ENCODE measurements at regions not wholly inside any gene's neighbourhood (a gene's known extent, or its start where the extent isn't known, plus 50 kb on each side); places are given as distances from the start of the nearest gene placed in this dataset.

GRCh38 chr19:28044477-28044876, 1168.5 kb downstream of the UQCRFS1 start:
- Histone ChIP-seq H3K36me3 (no peaks in the 10 kb centered on the region), H3K27me3 (no peaks in the 10 kb centered on the region), H3K27ac (no peak overlapping the region), H3K9me3 (no peaks in the 10 kb centered on the region), H3K4me1 (no peaks in the 10 kb centered on the region), H3K4me3 (no peak overlapping the region)
- intact Hi-C loops (cut with DNase I), result no loop called here
- no peak for TF ChIP-seq POLR2A (IDR thresholded peaks at IDR 0.05)
- no peak for TF ChIP-seq CTCF (IDR thresholded peaks at IDR 0.05)
- no peak for ATAC-seq
- DNase-seq, result no peak
- 33% methylated on average over 1 of the region's 4 CpGs for WGBS (ENCODE audit: insufficient coverage, low coverage, low lambda C conversion rate, missing lambda C conversion rate)

- Histone ChIP-seq H3K36me3 (no peaks in the 10 kb centered on the region), H3K4me1 (no peaks in the 10 kb centered on the region), H3K9me3 (no peaks in the 10 kb centered on the region), H3K4me3 (no peak overlapping the region), H3K27ac (no peak overlapping the region), H3K27me3 (no peaks in the 10 kb centered on the region)
- TF ChIP-seq POLR2A (IDR thresholded peaks at IDR 0.05), result no peak
- TF ChIP-seq CTCF (IDR thresholded peaks at IDR 0.05), result no peak
- WGBS (ENCODE audit: insufficient coverage, low coverage, low lambda C conversion rate, missing lambda C conversion rate), result 13% methylated on average over 2 of the region's 4 CpGs
- intact Hi-C loops (cut with DNase I), result no loop called here
- ATAC-seq (no peak), DNase-seq (no peak)
Measured at GRCh38 chr19:28042516-28042915, 1170.4 kb downstream of the UQCRFS1 start.

GRCh38 chr19:28039677-28040381, 1173.1 kb downstream of the UQCRFS1 start:
- no peak for TF ChIP-seq POLR2A (IDR thresholded peaks at IDR 0.05)
- no peak for TF ChIP-seq CTCF (IDR thresholded peaks at IDR 0.05)
- WGBS (ENCODE audit: insufficient coverage, low coverage, low lambda C conversion rate, missing lambda C conversion rate), result 45% methylated on average over 3 of the region's 4 CpGs
- ATAC-seq, result peak in 3 of 4 donors; percentile 30 to 72 (median 70)
- Histone ChIP-seq H3K4me3 (no peak overlapping the region), H3K27ac (no peak overlapping the region), H3K4me1 (no peaks in the 10 kb centered on the region), H3K9me3 (no peaks in the 10 kb centered on the region), H3K36me3 (no peaks in the 10 kb centered on the region), H3K27me3 (no peaks in the 10 kb centered on the region)
- peak in 2 of 3 donors; percentile 27 to 51 for DNase-seq
- intact Hi-C loops (cut with DNase I), result no loop called here

GRCh38 chr19:28037186-28037585, 1175.8 kb downstream of the UQCRFS1 start:
- TF ChIP-seq POLR2A (IDR thresholded peaks at IDR 0.05) (no peak), CTCF (IDR thresholded peaks at IDR 0.05) (no peak)
- 27% methylated on average over 4 of the region's 4 CpGs for WGBS (ENCODE audit: insufficient coverage, low coverage, low lambda C conversion rate, missing lambda C conversion rate)
- no peaks in the 10 kb centered on the region for H3K27me3 ChIP-seq

More at GRCh38 chr19:28037186-28037585, 1175.8 kb downstream of the UQCRFS1 start:
- no peak overlapping the region for H3K27ac ChIP-seq
- H3K36me3 ChIP-seq, result no peaks in the 10 kb centered on the region
- H3K4me3 ChIP-seq, result no peak overlapping the region
- DNase-seq (no peak), ATAC-seq (no peak)
- H3K9me3 ChIP-seq, result no peaks in the 10 kb centered on the region
- no peaks in the 10 kb centered on the region for H3K4me1 ChIP-seq
- intact Hi-C loops (cut with DNase I), result no loop called here
